GM19438 (cell line): ENCODE measurements at regions not wholly inside any gene's neighbourhood (a gene's known extent, or its start where the extent isn't known, plus 50 kb on each side); places are given as distances from the start of the nearest gene placed in this dataset.
"Not testable (repeated sequence)": the region's sequence is repeated elsewhere in the genome, so short reads cannot be mapped to it uniquely, and the experiment has no call there.

Experiments used
- ATAC-seq: cut with Tn5 transposase; IDR thresholded peaks from one replicate; pipeline ENCODE4 v1.9.1; 2021; ENCODE audit warnings: low read depth; ENCODE audit not compliant: unreplicated experiment

DNA sequence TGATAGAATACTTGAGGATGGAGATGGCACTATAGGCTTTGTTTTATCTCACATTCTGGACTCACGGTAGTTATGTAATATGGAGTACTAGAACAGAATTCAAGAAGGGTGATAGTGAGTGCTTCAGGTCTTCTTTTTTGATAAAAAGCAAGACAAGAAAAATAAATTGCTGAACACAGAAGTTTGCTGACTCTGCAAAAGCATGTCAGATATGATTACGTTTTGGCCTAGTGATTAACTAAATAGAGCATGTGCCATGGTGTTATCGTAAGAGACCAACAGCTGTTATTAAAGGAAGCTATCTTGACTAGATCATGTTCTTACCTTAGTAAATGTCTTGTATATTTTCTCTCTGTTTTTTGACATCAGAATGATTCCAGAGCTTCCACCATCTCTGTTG, 436.9 kb upstream of the LCORL start:
- ATAC-seq, result no peak

DNA sequence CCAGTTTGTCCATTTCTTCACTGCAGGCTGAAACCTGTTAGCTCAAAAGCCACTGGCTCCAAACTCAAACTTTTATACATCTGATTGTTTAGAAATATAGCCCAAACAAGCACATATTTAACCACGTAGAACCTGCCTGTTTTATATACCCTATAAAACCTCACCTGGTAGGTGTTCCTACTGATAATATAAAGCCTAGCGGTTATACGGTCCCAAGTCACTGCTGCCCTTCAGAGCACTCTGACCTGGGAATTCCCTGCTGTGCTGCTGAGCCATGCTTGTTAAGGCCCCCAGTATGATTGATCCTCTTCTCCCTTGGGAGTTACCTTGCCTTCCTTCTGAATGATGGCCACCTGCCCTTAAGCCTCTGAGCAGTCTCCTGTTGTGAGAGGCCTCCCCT, 432.8 kb upstream of the LCORL start:
- no peak for ATAC-seq

DNA sequence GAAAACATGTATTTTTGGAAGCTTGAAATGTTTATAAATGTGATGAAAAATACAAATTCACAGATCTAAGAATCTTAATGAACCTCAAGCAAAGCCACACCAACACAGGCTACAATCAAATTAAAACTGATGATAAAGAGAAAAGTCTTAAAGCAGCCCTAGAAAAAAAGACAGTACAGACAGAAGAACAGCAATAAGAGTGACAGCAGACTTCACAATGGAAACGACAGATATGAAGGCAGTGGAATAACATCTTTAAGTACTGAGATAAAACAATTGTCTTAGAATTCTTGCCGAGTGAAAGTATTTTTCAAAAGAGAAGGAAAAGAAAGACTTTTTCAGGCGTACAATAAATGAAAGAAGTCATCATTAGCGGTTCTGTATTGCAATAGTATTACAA, 423.6 kb upstream of the LCORL start:
- ATAC-seq, result no peak

GRCh38 chr4:18444206-18444605, 422.7 kb upstream of the LCORL start:
- ATAC-seq, result no peak

GRCh38 chr4:18442957-18443356, 421.4 kb upstream of the LCORL start:
- ATAC-seq, result no peak

GRCh38 chr4:18441676-18442075, 420.1 kb upstream of the LCORL start:
- ATAC-seq, result no peak

GRCh38 chr4:18441203-18441590, 419.6 kb upstream of the LCORL start:
- ATAC-seq, result no peak

DNA sequence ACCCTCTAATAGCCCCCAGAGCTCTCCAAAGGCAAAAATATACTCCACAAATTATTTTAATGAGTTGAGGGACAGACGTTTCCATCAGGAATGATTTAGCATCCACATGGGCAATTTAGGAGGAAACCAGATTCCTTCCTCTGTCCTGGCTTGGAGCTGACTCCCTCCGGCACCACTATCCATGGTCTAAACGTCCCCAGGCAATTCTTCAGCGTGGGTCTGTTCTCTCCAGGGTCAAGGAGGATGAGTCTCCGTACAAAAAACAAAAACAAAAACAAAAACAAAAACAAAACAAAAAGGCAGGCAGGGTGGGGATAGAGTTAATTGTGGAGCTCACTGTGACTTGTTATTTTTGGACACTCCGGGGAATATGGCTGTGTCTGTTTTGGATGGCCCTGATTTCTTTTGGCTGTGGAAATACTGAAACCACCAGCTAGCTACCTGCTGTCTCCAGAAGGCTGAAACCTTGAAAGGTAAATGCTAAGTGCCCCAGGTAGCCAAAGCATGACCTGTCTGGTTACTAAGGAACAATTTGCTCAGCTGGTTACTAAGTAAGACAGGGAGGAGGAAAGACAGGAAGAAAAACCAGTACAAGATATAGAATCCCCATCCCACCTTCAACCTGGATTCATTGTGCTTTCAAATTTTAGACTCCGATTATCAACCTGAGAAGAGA, 419.1 kb upstream of the LCORL start:
- ATAC-seq, result no peak

GRCh38 chr4:18439311-18439710, 417.8 kb upstream of the LCORL start:
- ATAC-seq, result no peak

GRCh38 chr4:18435781-18436180, 414.2 kb upstream of the LCORL start:
- ATAC-seq, result no peak

DNA sequence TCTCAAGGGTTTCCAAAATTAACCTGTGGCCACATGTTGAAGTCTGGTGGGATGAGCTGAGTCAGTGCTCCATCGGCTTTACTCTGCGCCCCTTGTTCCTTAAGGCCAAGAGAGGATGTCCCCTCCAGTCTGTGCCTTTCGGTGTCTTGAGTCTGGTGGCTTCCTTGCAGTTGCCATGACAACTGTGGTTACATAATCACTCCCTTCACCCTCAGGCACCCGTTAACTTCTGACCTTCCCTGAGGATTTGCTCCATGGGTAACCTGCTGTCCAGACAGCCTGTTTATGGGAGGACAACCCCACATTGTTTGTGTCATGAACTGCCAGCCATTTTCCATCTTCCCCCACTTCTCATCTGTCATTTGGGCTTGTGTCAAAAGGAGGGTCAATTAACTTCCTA, 401.1 kb upstream of the LCORL start:
- no peak for ATAC-seq

GRCh38 chr4:18421519-18421918, 400.0 kb upstream of the LCORL start:
- no peak for ATAC-seq

DNA sequence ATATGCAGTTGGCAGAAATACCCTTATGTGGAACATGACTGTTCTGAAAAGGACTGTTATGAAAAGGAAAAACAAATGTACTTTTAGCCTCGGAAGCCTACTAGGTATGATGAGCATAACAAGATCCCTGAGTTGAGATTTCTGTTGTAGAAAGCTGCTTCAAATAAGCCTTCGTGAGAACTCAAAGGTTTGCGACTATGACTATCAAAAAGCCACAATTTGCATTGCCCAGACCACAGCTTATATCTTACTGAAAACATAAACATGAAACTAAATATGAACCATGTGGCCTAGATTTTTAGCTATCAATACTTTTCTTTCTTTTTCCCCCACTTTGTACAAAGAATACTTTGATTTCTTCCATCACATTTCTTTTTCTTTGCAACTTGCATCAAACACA, 398.2 kb upstream of the LCORL start:
- peak; percentile 72 for ATAC-seq

DNA sequence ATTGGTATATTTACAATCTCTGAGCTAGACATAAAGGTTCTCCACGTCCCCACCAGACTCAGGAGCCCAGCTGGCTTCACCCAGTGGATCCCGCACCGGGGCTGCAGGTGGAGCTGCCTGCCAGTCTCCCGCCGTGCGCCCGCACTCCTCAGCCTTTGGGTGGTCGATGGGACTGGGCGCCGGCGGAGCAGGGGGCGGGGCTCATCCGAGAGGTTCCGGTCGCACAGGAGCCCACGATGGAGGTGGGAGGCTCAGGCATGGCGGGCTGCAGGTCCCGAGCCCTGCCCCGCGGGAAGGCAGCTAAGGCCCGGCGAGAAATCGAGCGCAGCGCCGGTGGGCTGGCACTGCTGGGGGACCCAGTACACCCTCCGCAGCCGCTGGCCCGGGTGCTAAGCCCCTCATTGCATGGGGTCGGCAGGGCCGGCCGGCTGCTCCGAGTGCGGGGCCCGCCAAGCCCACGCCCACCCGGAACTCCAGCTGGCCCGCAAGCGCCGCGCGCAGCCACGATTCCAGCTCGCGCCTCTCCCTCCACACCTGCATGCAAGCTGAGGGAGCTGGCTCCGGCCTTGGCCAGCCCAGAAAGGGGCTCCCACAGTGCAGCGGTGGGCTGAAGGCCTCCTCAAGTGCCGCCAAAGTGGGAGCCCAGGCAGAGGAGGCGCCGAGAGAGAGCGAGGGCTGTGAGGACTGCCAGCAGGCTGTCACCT, 396.8 kb upstream of the LCORL start:
- not testable (repeated sequence) for ATAC-seq

- not testable (repeated sequence) for ATAC-seq
Observed at GRCh38 chr4:18417651-18418050, 396.1 kb upstream of the LCORL start.

DNA sequence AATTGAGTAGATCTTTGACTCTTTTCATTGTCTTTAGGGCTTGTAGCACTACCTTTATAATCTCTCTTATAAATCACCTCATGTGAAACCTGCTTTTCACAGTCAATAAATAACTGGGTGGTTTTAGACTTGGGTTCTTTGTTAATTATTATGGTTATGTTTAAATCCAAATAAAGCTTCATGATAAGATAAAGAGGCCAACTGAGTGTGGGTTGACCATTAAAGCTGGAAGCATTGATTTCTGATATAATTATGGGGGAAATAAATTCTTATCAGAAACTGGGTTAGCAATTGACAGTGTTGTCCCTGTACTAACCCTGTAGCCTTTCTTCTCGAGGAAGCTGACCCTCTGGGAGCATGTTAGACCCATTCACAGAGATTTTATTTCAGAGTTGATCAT, 384.7 kb upstream of the LCORL start:
- ATAC-seq, result no peak

DNA sequence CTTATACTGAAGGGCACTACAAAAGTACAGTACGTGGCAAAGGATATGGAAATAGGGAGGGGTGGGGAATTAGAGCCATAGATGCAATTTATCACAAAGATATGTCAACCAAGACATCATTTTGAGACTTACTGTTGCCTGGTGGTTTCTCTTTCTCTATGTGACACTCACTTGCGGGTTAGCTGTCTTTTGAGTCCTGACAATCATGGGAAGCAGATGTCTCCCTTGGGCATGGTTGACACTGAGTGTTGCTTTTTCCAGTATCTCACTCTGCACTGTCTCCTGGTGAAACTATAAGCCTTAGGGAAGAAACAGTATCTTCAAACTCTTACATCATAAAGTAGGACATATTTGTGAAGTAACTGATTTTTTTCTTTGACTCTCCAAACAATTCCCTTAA, 383.5 kb upstream of the LCORL start:
- no peak for ATAC-seq

DNA sequence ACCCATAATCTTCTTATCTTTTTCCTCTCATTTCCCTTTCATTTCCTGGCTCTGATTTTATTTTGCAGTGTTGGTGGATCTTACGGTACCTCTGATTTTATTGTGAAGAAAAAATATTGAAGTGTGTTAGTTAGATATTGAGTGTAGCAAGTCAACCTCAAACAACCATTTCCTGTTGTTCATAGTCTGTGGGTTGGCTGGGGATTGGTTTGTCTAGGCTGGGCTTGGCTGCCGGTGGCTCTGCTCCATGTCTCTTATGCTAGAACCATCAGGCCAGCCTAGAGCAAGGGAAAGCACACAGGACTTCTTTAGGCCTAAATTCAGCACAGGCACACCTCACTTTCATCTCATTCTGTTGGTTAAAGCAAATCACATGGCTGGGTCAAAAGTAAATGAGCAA, 383.1 kb upstream of the LCORL start:
- no peak for ATAC-seq

DNA sequence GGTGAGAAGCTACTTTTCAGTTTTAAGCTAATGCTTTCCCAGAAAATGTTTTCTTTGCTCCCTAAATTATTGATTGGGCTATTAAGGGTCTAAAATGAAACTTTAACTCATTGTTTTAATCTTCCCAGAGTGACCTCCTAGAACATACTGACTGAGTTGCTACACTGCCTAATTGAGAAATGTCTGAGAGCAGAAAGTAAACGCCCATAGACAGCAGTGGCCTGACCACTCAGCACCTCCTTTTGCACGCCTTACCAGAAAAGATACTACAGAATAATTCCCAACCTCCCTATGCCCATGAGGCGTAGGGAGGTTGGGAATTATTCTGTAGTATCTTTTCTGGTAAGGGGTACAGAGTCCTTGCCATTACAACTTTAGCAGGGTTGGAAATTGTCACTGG, 381.8 kb upstream of the LCORL start:
- no peak for ATAC-seq

DNA sequence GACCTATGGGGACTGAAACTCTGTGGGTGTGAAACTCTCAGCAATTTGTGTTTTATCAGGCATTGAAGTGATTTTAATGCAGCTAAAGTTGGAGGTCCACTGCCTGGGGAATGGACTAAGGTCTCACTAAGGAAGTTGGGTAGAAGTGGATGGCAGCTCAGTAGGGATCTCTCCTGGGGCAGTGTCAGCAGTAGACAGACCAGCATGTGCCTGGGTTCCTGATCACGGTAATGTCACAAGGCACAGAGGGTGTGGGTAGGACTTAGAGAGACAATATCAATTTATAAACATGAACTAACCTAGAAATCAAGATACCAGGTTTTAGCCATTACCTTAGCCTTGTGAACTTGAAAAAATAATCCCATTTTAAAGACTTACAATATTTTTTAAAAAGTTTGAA, 380.3 kb upstream of the LCORL start:
- no peak for ATAC-seq

GRCh38 chr4:18401425-18401824, 379.9 kb upstream of the LCORL start:
- no peak for ATAC-seq

- no peak for ATAC-seq
Observed at GRCh38 chr4:18398661-18399060, 377.1 kb upstream of the LCORL start.
